ENCODE measurements at regions not wholly inside any gene's neighbourhood (a gene's known extent, or its start where the extent isn't known, plus 50 kb on each side); places are given as distances from the start of the nearest gene placed in this dataset.
A peak's percentile ranks its signal among the peaks of the same experiment; 100 is the strongest.

- Histone ChIP-seq H3K27ac (ENCODE audit: low read length) (peak overlapping the region; percentile 81), H3K4me3 (ENCODE audit: low read length) (peak overlapping the region; percentile 75), H3K27me3 (ENCODE audit: low read depth, low read length) (no peaks in the 10 kb centered on the region), H3K79me2 (ENCODE audit: low read length) (no peaks in the 10 kb centered on the region), H3K4me1 (ENCODE audit: low read length) (peaks cover 53% of the 10 kb centered on the region), H4K20me1 (ENCODE audit: insufficient read depth, low read length) (no peaks in the 10 kb centered on the region), H2AFZ (ENCODE audit: low read depth, low read length) (peak overlapping the region; percentile 68), H3K9ac (ENCODE audit: low read length) (peak overlapping the region; percentile 77), H3K36me3 (replicated peaks; ENCODE audit: low read depth, low read length) (no peaks in the 10 kb centered on the region), H3K9me3 (ENCODE audit: insufficient read depth, low read length) (no peaks in the 10 kb centered on the region), H3K4me2 (ENCODE audit: low read length) (peak overlapping the region; percentile 96)
- TF ChIP-seq CTCF (IDR thresholded peaks at IDR 0.05; ENCODE audit: low read depth, low read length) (no peak), EZH2phosphoT487 (IDR thresholded peaks at IDR 0.05; ENCODE audit: low read depth) (no peak)
Observed at GRCh38 chr2:64203858-64204632, 59.8 kb upstream of the PELI1 start.

GRCh38 chr2:64204703-64205102 is 60.5 kb upstream of the PELI1 start:
- Histone ChIP-seq H2AFZ (ENCODE audit: low read depth, low read length) (peak overlapping the region; percentile 68), H4K20me1 (ENCODE audit: insufficient read depth, low read length) (no peaks in the 10 kb centered on the region), H3K4me1 (ENCODE audit: low read length) (peaks cover 53% of the 10 kb centered on the region), H3K79me2 (ENCODE audit: low read length) (no peaks in the 10 kb centered on the region), H3K9ac (ENCODE audit: low read length) (peak overlapping the region; percentile 77), H3K4me2 (ENCODE audit: low read length) (peak overlapping the region; percentile 96), H3K27ac (ENCODE audit: low read length) (peak overlapping the region; percentile 81), H3K9me3 (ENCODE audit: insufficient read depth, low read length) (no peaks in the 10 kb centered on the region), H3K4me3 (ENCODE audit: low read length) (peak overlapping the region; percentile 75), H3K27me3 (ENCODE audit: low read depth, low read length) (no peaks in the 10 kb centered on the region), H3K36me3 (replicated peaks; ENCODE audit: low read depth, low read length) (no peaks in the 10 kb centered on the region)
- TF ChIP-seq EZH2phosphoT487 (IDR thresholded peaks at IDR 0.05; ENCODE audit: low read depth) (no peak), CTCF (IDR thresholded peaks at IDR 0.05; ENCODE audit: low read depth, low read length) (no peak)

DNA sequence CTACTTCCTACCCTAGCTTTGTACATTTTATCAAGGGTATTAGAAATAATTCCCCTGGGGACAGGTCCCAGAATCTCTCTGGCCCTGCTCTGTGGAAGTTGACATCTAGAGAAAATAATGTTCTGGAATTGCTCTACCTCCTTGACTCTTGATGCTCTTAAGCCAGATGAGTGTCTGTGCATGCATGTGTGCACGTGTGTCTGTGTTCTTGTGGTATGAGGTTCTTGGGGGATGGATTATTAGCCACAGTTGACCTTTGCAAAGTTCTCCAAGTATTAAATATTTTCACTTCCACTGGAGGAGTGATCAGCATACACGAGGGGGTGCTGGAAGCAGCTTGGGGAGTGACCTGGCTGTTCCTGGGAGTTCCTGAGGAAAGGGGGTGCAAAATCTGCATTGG is 61.2 kb upstream of the PELI1 start:
- H4K20me1 ChIP-seq (ENCODE audit: insufficient read depth, low read length): no peaks in the 10 kb centered on the region
- peaks cover 53% of the 10 kb centered on the region for H3K4me1 ChIP-seq (ENCODE audit: low read length)
- TF ChIP-seq CTCF (IDR thresholded peaks at IDR 0.05; ENCODE audit: low read depth, low read length) (no peak), EZH2phosphoT487 (IDR thresholded peaks at IDR 0.05; ENCODE audit: low read depth) (no peak)
- no peaks in the 10 kb centered on the region for H3K27me3 ChIP-seq (ENCODE audit: low read depth, low read length)
- H3K9ac ChIP-seq (ENCODE audit: low read length): no peak overlapping the region
- no peak overlapping the region for H3K4me3 ChIP-seq (ENCODE audit: low read length)
- peak overlapping the region; percentile 81; the same call in 1 of the 2 replicates for H3K27ac ChIP-seq (ENCODE audit: low read length)
- peak overlapping the region; percentile 96 for H3K4me2 ChIP-seq (ENCODE audit: low read length)
- no peaks in the 10 kb centered on the region for H3K79me2 ChIP-seq (ENCODE audit: low read length)
- H3K36me3 ChIP-seq (replicated peaks; ENCODE audit: low read depth, low read length): no peaks in the 10 kb centered on the region
- no peak overlapping the region for H2AFZ ChIP-seq (ENCODE audit: low read depth, low read length)
- H3K9me3 ChIP-seq (ENCODE audit: insufficient read depth, low read length): no peaks in the 10 kb centered on the region

DNA sequence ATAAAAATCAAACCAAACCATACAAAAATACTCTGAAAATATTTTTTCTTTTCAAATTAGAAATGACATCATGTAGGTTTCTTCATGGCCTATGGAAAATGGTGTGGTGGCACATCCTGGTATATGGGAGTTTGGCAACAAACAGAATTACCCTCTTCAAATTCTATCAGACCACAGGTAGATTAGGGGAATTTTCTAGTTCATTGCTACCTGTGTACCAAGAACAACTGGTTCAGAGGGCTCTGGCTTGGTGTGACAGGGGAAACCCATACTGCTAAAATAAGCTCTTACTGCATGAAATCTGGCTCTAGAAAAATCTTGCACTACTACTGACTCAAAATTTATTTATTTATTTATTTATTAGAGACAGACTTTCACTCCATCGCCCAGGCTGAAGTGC is 63.4 kb upstream of the PELI1 start:
- H3K79me2 ChIP-seq (ENCODE audit: low read length): no peaks in the 10 kb centered on the region
- 0 out of 2 replicates have a peak overlapping the region, but pooled peaks have one; percentile 5 for H3K27ac ChIP-seq (ENCODE audit: low read length)
- no peak for TF ChIP-seq CTCF (IDR thresholded peaks at IDR 0.05; ENCODE audit: low read depth, low read length)
- no peak for TF ChIP-seq EZH2phosphoT487 (IDR thresholded peaks at IDR 0.05; ENCODE audit: low read depth)
- no peaks in the 10 kb centered on the region for H3K36me3 ChIP-seq (replicated peaks; ENCODE audit: low read depth, low read length)
- no peaks in the 10 kb centered on the region for H3K27me3 ChIP-seq (ENCODE audit: low read depth, low read length)
- no peaks in the 10 kb centered on the region for H4K20me1 ChIP-seq (ENCODE audit: insufficient read depth, low read length)
- H3K9me3 ChIP-seq (ENCODE audit: insufficient read depth, low read length): no peaks in the 10 kb centered on the region
- no peak overlapping the region for H3K4me2 ChIP-seq (ENCODE audit: low read length)
- peaks cover 64% of the 10 kb centered on the region for H3K4me1 ChIP-seq (ENCODE audit: low read length)
- no peak overlapping the region for H3K4me3 ChIP-seq (ENCODE audit: low read length)
- no peak overlapping the region for H2AFZ ChIP-seq (ENCODE audit: low read depth, low read length)
- H3K9ac ChIP-seq (ENCODE audit: low read length): no peak overlapping the region

Data from OCI-LY3 (cell line).